ENCODE measurements at regions not wholly inside any gene's neighbourhood (a gene's known extent, or its start where the extent isn't known, plus 50 kb on each side); places are given as distances from the start of the nearest gene placed in this dataset.

DNA sequence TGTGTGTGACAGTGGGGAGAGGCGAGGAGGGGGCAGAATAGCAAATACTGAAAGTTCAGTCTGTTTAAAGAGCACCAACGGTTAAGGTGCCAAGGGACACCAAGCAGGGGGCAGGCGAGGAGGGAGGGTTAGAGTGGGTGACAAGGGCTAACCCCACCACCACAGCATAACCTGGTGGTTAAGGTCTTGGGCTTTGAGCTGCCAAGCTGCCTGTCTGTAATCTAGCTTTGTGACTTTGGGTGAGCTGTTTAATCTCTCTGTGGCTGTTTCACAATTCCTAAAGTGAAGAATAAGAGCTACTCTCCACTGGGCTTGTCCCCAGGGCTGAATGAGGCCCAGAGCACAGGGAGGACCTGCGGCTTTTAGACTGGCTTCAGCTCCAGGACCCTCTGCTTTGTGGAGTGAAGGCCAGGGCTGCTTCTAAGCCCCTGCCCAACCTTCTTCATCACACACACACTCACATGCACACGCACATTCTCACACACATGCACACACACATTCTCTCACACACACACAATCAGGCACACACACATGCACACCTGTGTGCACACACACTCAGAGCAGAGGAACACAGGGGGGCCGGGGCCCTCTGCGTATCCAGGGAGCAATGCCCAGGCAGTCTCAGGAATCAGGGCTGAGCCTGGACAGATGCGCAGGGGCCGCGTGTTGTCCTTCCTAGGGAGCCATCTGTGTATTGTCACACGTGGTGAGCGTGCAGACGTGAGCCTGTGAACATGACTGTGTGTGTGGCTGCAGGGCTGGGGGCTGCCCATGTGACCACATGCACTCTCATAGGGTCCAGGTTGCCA, 101.6 kb upstream of the TARDBP start:
- TF ChIP-seq CTCF (IDR thresholded peaks at IDR 0.05 in 4 of 5, conservative IDR thresholded peaks at IDR 0.05 in 1 of 5) (no peak), POLR2A (IDR thresholded peaks at IDR 0.05) (no peak)

Measured in gastrocnemius medialis (tissue), 4 donors.